Hepatocyte (in vitro differentiated cells): ENCODE measurements at regions not wholly inside any gene's neighbourhood (a gene's known extent, or its start where the extent isn't known, plus 50 kb on each side); places are given as distances from the start of the nearest gene placed in this dataset.

Experiments
- DNase-seq: peaks from one replicate; pipeline ENCODE4 v3.0.0-alpha.2; 2016; ENCODE audit warnings: low spot score
- H2AFZ ChIP-seq: fragments of 200-600 bp; sonication (generic); 2 replicates; pipeline ENCODE4 v1.6.0; 2016; ENCODE audit warnings: antibody characterized with exemption, mild to moderate bottlenecking
- H3K27ac ChIP-seq: fragments of 200-600 bp; sonication (generic); 2 replicates; pipeline ENCODE4 v1.5.1; 2016; ENCODE audit warnings: mild to moderate bottlenecking
- H3K27me3 ChIP-seq: fragments of 200-600 bp; sonication (generic); 2 replicates; pipeline ENCODE4 v1.6.1; 2016
- H3K36me3 ChIP-seq: fragments of 200-600 bp; sonication (generic); replicated peaks from 2 replicates; pipeline ENCODE4 v1.5.1; 2016; ENCODE audit warnings: low read depth; ENCODE audit not compliant: insufficient read depth
- H3K4me1 ChIP-seq: fragments of 200-600 bp; sonication (generic); 2 replicates; pipeline ENCODE4 v1.5.1; 2016; ENCODE audit warnings: mild to moderate bottlenecking, moderate library complexity; ENCODE audit not compliant: insufficient read depth
- H3K4me2 ChIP-seq: fragments of 200-600 bp; sonication (generic); 2 replicates; pipeline ENCODE4 v1.6.0; 2016
- H3K4me3 ChIP-seq: fragments of 200-600 bp; sonication (generic); 2 replicates; pipeline ENCODE4 v1.5.1; 2016; ENCODE audit warnings: mild to moderate bottlenecking
- H3K79me2 ChIP-seq: fragments of 200-600 bp; sonication (generic); 2 replicates; pipeline ENCODE4 v1.6.0; 2017; ENCODE audit warnings: mild to moderate bottlenecking
- H3K9me2 ChIP-seq: fragments of 200-600 bp; sonication (generic); replicated peaks from 2 replicates; pipeline ENCODE4 v1.6.0; 2017; ENCODE audit warnings: mild to moderate bottlenecking; ENCODE audit not compliant: insufficient read depth
- H3K9me3 ChIP-seq: fragments of 200-600 bp; sonication (generic); 2 replicates; pipeline ENCODE4 v1.5.1; 2016; ENCODE audit warnings: low read depth, mild to moderate bottlenecking
- H4K20me1 ChIP-seq: fragments of 200-600 bp; sonication (generic); 2 replicates; pipeline ENCODE4 v1.6.0; 2016; ENCODE audit warnings: mild to moderate bottlenecking; ENCODE audit not compliant: insufficient read depth, poor library complexity, severe bottlenecking
- CTCF ChIP-seq: fragments of 200-600 bp; sonication (generic); IDR thresholded peaks from 2 replicates; pipeline ENCODE4 v1.5.1; 2016; ENCODE audit warnings: antibody characterized with exemption, mild to moderate bottlenecking; ENCODE audit not compliant: poor library complexity
- EZH2 ChIP-seq: fragments of 200-600 bp; sonication (generic); IDR thresholded peaks from 2 replicates; pipeline ENCODE4 v1.6.1; 2016; ENCODE audit warnings: antibody characterized with exemption, mild to moderate bottlenecking, borderline replicate concordance
- EZH2phosphoT487 ChIP-seq: fragments of 200-600 bp; sonication (generic); IDR thresholded peaks from one replicate; pipeline ENCODE4 v1.6.1; 2018; ENCODE audit warnings: antibody characterized with exemption, mild to moderate bottlenecking, low read depth, moderate library complexity; ENCODE audit not compliant: unreplicated experiment, severe bottlenecking
- WGBS: methylation state at CpG from one replicate; pipeline ENCODE4 v1.1.6; 2016; ENCODE audit warnings: low lambda C conversion rate; ENCODE audit errors: missing lambda C conversion rate; 5-methylcytosine and 5-hydroxymethylcytosine counted together

DNA sequence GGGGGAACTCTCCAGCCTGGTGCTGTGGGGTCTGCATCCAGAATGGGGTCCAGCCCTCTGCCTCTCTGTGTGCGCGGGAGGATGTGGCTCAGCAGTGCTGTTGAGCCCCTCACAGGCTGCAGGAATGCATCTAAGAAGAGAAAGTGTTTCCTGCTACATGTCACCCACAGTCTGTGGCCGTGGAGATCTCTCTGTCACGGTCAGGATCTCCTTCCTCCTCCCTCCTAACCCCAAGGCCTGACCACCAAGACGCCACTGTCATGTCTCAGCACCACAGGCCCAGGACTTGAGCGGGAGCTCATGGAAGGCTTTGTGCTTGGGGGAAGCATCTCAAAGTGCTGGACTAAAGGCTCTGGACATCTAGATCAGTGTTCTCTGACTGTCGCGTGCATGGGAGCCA lies 90.1 kb downstream of the SREK1 start:
- Histone ChIP-seq H3K79me2 (no peaks in the 10 kb centered on the region), H3K4me1 (no peaks in the 10 kb centered on the region), H3K36me3 (no peaks in the 10 kb centered on the region), H3K9me3 (no peaks in the 10 kb centered on the region), H3K27ac (no peak overlapping the region), H4K20me1 (no peaks in the 10 kb centered on the region), H3K9me2 (no peaks in the 10 kb centered on the region), H3K27me3 (no peaks in the 10 kb centered on the region), H3K4me3 (no peak overlapping the region), H3K4me2 (no peak overlapping the region), H2AFZ (no peak overlapping the region)
- DNase-seq = no peak
- TF ChIP-seq CTCF (no peak), EZH2 (no peak), EZH2phosphoT487 (no peak)
- 85% methylated on average over 8 of the region's 8 CpGs for WGBS

GRCh38 chr5:66238435-66238834 lies 94.3 kb downstream of the SREK1 start:
- Histone ChIP-seq H4K20me1 (no peaks in the 10 kb centered on the region), H3K79me2 (no peaks in the 10 kb centered on the region), H3K4me1 (no peaks in the 10 kb centered on the region), H2AFZ (no peak overlapping the region), H3K36me3 (no peaks in the 10 kb centered on the region), H3K27me3 (no peaks in the 10 kb centered on the region), H3K4me2 (no peak overlapping the region), H3K4me3 (no peak overlapping the region), H3K9me3 (no peaks in the 10 kb centered on the region), H3K9me2 (no peaks in the 10 kb centered on the region), H3K27ac (no peak overlapping the region)
- WGBS = 80% methylated on average over 6 of the region's 6 CpGs
- no peak for TF ChIP-seq CTCF
- no peak for TF ChIP-seq EZH2phosphoT487
- no peak for TF ChIP-seq EZH2
- DNase-seq = no peak

- 72% methylated on average over 1 of the region's 1 CpG for WGBS
- Histone ChIP-seq H3K4me2 (no peak overlapping the region), H3K4me3 (no peak overlapping the region), H2AFZ (no peak overlapping the region), H3K27me3 (no peaks in the 10 kb centered on the region), H4K20me1 (no peaks in the 10 kb centered on the region), H3K79me2 (no peaks in the 10 kb centered on the region), H3K36me3 (no peaks in the 10 kb centered on the region), H3K9me3 (no peaks in the 10 kb centered on the region), H3K27ac (no peak overlapping the region), H3K4me1 (no peaks in the 10 kb centered on the region), H3K9me2 (no peaks in the 10 kb centered on the region)
- no peak for TF ChIP-seq EZH2
- TF ChIP-seq CTCF = peak; percentile 30
- DNase-seq = no peak
Measured at GRCh38 chr5:66239034-66239433, 94.9 kb downstream of the SREK1 start.
